GM12872 (cell line): ENCODE measurements at regions not wholly inside any gene's neighbourhood (a gene's known extent, or its start where the extent isn't known, plus 50 kb on each side); places are given as distances from the start of the nearest gene placed in this dataset.

ENCODE experiments used
- TF ChIP-seq, protein P1 (sequence below): IDR thresholded peaks from 3 replicates; pipeline ENCODE4 v1.5.1; 2011; ENCODE audit warnings: low read depth, mild to moderate bottlenecking, low read length, moderate library complexity; ENCODE audit not compliant: insufficient read depth

DNA sequence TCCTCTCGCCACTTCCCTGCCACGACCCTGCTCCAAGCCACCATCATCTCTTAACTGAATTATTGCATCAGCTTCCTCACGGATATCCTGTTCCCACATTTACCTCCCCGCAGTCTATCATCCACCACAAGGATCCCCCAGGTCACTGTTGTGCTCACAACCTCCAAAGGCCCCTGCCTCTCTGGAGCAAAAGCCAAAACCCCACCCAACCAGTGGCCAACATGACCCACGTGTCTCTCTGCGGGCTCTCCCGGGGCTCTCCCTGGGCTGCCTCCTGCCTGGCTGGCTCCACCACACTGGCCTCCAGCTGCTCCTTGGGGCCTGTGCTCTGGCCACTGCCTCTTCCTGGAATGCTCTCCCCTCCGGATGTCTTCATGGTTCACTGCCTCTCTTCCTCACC, 809.3 kb downstream of the UQCRFS1 start:
- TF ChIP-seq, protein P1, sequence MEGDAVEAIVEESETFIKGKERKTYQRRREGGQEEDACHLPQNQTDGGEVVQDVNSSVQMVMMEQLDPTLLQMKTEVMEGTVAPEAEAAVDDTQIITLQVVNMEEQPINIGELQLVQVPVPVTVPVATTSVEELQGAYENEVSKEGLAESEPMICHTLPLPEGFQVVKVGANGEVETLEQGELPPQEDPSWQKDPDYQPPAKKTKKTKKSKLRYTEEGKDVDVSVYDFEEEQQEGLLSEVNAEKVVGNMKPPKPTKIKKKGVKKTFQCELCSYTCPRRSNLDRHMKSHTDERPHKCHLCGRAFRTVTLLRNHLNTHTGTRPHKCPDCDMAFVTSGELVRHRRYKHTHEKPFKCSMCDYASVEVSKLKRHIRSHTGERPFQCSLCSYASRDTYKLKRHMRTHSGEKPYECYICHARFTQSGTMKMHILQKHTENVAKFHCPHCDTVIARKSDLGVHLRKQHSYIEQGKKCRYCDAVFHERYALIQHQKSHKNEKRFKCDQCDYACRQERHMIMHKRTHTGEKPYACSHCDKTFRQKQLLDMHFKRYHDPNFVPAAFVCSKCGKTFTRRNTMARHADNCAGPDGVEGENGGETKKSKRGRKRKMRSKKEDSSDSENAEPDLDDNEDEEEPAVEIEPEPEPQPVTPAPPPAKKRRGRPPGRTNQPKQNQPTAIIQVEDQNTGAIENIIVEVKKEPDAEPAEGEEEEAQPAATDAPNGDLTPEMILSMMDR, result no peak

- TF ChIP-seq, protein P1, result no peak
These were observed 810.2 kb downstream of the UQCRFS1 start for GRCh38 chr19:28402701-28403290.

DNA sequence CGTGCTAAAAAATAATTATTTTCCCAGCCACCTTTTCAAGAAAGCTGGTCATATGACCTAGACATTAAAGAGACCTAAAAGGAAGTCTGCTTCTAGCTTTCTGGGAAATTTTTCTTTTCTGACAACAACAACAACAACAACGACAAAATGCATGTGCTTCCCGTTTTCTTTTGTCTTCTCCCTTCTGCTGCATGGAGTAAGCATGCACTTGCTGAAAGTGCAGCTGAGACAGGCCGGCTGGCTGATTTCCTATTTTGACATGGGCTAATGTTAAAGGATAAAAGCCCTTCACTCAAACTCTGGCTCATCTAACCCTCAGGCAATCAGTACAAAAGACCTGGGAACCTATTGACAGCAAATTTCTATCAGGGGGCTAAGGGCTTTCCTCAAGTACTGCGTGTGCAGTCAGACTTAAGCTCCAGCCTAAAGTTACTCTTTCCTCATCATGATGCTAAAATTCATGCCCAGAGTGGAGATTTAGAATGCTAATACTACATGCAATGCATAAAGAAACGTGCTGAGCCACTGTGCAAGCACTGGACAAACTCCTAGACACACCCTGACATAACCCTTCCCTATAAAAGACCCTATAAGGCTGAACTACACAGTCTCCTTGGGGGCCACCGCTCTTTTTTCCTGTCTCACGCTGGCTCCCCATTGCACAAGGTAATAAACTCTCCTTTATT, 811.1 kb downstream of the UQCRFS1 start:
- TF ChIP-seq, protein P1, result no peak

DNA sequence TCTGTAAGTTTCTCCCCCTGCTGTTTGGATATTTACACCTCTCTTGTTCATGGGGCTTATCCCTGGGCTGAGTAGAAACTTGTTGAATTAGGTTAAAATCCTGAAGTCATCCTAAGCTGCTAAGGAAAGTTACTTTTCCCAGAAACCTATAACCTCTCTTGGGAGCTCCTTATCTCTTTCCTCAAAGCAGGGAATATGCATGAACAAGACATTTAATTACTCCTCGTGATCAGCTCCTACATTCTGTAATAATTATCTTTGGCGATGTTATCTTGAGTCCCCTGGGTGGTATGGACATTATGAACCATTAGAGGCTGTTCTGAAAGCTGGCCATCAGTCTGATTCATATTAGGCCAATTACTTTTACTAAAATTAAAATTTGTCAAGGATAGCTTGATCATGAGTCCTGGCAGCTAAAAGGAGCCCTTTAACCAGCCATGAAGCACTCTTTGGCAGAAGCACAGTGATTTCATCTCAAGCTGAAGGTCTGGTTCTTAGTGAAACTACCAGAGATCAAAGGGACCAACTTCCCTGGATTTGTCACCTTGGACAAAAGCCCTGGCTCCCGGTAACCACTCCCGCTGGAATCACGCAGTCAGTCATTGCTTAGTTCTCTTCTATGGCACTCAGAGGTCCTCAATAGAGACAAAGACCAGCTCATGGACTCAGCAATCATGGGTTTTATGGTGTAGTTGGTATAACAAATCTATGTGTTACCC, 811.8 kb downstream of the UQCRFS1 start:
- TF ChIP-seq, protein P1, result no peak

- TF ChIP-seq, protein P1, result no peak
These were observed 813.8 kb downstream of the UQCRFS1 start for GRCh38 chr19:28399187-28399586.

DNA sequence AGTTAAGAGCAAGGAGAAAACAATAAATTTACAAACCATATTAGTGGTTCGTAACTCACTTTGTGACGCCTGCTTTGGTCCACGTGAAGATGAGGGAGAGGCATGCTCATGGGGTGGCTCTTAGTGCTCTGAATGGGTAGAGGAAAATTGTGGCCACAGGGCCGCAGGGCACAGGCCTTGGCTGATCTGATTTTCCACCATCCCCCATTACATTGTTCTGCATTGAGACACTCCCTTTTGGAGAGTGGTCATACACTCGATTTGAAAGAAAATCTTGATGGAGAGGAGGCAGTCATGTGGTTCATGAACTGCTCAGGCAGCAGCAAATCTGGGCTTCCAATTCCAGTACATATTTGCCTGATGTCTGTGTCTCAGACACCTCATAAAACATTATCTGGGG, 815.2 kb downstream of the UQCRFS1 start:
- TF ChIP-seq, protein P1, result no peak

GRCh38 chr19:28397306-28397705, 815.6 kb downstream of the UQCRFS1 start:
- TF ChIP-seq, protein P1, result no peak
